GM12873 (cell line): ENCODE measurements at regions not wholly inside any gene's neighbourhood (a gene's known extent, or its start where the extent isn't known, plus 50 kb on each side); places are given as distances from the start of the nearest gene placed in this dataset.

Experiments
- TF ChIP-seq, protein P1 (sequence below): IDR thresholded peaks from 2 replicates; pipeline ENCODE4 v1.5.1; 2012; ENCODE audit warnings: low read depth, mild to moderate bottlenecking, moderate library complexity, low read length, control low read depth; ENCODE audit not compliant: insufficient read depth; ENCODE audit errors: missing control alignments

DNA sequence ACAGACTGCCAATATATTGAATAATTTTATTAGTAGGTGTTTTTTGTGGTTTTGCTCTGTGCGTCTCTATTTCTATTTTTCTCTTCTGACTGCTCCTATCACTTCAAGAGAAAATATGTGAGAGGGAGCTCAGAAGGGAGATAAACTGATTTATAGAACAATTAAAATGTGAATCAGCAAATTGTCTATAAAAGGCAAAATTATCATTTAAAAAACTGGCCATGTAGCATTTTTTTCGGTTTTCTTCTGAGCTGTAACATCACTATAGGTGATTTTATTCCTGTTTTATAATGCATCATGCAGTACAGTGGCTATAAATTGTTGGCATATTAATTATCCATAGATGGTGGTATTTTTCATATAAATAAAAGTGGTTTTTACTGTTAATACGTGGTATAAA is 416.5 kb downstream of the DOK5 start:
- TF ChIP-seq, protein P1, sequence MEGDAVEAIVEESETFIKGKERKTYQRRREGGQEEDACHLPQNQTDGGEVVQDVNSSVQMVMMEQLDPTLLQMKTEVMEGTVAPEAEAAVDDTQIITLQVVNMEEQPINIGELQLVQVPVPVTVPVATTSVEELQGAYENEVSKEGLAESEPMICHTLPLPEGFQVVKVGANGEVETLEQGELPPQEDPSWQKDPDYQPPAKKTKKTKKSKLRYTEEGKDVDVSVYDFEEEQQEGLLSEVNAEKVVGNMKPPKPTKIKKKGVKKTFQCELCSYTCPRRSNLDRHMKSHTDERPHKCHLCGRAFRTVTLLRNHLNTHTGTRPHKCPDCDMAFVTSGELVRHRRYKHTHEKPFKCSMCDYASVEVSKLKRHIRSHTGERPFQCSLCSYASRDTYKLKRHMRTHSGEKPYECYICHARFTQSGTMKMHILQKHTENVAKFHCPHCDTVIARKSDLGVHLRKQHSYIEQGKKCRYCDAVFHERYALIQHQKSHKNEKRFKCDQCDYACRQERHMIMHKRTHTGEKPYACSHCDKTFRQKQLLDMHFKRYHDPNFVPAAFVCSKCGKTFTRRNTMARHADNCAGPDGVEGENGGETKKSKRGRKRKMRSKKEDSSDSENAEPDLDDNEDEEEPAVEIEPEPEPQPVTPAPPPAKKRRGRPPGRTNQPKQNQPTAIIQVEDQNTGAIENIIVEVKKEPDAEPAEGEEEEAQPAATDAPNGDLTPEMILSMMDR = no peak

DNA sequence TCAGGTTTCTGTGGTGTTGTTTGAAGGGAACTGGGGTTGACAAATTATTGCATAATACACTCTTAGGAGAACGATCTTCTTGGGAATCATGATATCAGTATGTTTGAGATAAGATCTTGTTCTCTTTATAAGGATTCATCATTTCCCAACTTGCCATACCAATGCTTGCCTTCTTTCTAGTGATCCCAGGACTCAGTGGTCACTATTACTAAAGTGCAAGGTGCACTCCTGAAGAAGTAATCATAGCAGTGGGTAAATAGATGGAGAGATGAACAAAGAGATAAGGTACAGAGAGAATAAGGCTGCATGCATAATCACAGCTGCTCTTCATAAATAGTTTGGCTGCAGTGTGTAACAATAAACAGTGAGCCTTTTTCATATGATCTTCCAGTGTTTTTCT is 404.0 kb downstream of the DOK5 start:
- TF ChIP-seq, protein P1 = no peak

DNA sequence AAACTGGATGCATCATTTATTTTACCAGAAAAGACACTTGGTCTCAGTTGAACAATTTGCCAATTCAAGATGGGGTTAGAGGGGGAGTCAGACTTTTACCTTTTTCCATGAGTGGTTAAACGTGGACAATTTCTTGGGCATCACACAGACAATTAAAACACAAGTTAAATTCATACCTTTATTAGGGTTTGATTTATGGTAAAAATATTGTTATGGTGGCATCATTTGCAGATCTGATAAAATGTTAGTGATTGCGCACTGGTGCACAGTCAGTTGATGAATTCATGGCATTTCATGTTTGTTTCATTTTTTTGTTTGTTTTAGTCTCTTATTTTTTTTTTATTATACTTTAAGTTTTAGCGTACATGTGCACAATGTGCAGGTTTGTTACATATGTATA is 399.9 kb downstream of the DOK5 start:
- TF ChIP-seq, protein P1 = no peak

DNA sequence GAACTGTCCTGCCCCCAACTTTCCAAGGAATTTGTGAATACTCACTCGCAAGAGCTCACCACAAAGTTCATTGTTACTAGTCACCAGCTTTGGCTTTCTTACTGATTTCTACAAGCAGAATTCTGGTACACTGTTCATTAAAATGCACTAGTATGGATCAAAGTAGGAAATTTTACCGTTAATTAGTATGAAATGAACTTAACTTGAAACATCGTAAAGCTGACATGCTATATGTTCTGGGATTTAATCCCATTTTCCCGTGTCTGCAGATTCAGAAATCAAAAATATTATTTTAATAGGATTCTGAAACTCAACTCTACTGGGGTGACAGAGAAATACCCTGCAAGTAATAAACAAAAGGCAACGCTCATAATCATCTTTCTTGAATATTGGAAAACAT is 399.3 kb downstream of the DOK5 start:
- TF ChIP-seq, protein P1 = no peak

DNA sequence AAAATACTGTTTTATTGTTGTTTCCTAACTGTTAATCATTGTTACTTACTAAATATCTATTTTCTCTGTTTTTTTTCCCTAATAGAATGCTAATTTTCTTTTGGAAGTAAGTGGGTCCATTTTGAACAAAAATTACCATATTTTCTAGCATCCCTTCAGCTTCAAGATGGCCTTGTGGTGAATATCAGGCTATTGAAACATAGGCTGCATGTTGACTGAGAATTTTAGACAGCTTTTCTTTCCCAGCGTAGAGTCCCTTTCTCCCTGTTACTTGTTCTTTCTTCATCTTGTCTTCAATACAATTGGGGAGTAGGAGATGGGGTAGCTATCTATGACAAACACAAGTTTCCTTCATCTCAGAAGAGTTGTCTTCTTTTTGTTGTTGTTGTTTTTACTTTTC is 397.0 kb downstream of the DOK5 start:
- TF ChIP-seq, protein P1 = no peak

DNA sequence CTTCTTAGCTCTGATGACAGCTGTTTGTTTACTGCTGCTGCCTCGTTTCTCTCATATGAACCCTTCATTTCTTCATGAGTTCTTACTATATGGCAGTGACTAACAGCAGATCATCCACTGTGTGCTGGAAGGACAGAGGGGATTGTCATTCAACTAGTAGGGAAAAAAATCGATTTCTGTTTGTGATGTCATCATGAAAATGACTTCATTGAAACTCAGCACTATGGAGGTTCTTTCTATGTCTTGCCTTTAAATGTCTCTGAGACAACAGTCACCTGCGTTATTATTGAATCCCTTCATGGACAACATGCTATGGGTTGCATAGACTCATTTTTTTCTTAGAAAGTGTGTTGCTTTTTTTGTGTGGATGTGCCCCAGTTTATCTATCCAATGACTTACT is 394.4 kb downstream of the DOK5 start:
- TF ChIP-seq, protein P1 = no peak

DNA sequence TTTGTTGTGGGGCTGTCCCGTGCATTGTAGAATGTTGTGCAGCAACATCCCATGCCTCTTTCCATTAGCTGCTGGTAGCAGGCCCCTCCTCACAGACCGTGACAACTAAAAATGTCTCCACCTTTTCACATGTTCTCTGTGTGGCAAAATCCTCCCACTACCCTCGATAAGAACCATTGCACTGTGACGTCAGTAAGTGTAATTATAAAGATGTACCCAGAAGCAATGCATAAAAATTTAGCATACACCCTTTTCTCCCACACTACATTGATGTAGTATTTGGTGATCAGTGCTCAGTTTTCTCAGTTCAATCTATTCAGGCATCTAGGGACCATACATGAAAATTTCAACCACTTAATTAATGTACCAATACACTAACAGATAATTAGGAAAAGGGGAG is 389.9 kb downstream of the DOK5 start:
- TF ChIP-seq, protein P1 = no peak
